NCI-H345 (cell line): ENCODE measurements at regions not wholly inside any gene's neighbourhood (a gene's known extent, or its start where the extent isn't known, plus 50 kb on each side); places are given as distances from the start of the nearest gene placed in this dataset.
A peak's percentile ranks its signal among the peaks of the same experiment; 100 is the strongest.

Experiments used
- DNase-seq: peaks from one replicate; lab custom pipeline; 2025; lab: John Stamatoyannopoulos, UW

DNA sequence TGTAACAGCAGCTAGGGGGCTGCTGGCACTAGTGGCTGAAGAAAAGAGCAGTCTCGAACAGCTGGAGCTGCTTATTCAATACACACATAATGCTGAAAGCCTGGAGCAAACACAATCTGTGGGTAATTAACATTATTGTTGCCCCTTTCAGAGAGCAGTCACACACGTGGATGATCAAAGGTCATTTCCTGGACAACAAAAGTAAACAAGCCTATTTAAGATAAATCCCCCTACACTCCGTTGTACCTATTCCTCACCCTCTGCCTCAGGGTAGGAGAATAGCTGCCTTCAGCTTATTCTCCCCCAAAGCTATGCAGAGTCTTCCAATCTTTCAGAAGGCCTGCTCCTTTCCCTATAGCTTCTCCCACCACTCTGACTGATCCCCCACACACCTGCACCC lies 803.9 kb downstream of the C4orf33 start:
- no peak for DNase-seq

DNA sequence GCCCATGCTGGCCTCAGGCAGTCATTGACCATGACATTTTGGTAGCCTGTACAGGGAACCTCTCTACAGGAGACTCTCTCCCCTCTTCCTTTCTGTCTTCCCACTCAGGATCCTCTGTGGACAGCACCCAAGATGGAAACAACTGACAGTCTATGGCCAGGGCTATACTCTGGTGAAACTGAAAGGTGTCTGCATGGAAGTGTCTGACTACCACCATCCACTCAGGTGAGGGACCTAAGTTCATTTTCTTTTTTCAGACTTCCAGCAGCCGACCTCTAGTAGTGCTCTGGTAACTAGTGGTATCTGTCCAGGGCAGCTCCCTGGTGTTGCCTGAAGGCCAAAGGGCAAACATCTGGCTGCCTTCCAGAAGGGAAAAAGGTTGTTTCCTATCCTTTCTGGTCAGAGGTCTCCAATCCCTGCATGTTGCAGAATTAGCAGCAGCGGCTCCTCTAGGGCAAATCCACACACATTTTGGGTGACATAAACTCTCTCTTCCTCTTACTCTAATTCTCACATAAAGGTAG lies 804.5 kb downstream of the C4orf33 start:
- no peak for DNase-seq

DNA sequence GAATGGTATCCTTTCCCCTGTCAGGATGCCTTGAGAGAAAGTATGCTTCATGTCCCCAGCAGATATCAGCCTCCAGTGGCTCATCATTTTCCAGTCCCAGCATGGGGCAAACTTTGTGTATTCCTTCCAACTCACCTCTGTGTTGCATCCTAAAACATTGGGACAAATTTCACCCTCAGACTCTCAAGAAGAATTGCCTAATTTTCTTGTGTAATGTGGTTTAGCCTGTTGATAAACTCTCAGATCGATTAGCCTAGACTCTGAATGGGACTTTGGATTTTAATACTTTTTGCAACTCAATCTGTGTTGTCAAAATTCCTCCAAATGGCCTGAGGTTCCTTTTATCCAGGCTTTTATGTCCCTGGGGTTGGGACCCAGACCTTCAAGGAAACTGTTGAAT lies 805.3 kb downstream of the C4orf33 start:
- no peak for DNase-seq

DNA sequence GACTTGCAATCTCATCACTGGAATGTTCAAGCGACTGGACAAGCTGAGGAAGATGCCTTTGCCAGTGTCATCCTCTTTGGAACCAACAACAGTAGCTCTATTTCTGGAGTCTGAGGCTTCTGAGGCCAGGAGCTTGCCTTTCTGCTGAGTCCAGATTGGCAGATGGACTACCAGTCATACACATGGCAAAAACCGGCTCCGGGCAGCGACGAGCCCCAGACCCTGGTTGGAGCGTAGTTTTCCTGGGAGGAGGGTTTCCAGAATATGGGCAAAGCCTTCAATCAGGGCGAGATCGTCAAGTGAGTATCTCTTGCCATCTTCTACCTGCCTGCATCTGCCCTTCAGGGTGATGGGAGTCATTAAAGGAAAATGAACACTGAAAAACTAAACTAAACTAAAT lies 807.9 kb downstream of the C4orf33 start:
- DNase-seq = no peak

DNA sequence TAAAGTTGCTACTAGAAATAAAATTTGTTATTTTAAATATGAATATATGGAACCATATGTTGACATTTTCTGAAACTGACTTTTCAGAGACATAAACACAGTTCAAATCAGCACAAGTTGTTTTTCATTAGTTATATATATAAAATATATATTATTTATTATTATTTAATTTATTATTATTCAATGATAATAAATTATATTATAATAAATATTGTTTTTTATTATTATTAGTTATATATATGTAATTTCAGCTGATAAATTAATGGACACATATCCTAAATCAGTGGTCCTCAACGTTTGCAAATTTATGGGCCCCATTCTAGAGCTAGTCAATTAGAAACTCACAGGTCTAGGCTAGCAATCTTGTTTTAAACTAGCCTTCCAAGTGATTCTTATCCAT lies 809.3 kb downstream of the C4orf33 start:
- no peak for DNase-seq

DNA sequence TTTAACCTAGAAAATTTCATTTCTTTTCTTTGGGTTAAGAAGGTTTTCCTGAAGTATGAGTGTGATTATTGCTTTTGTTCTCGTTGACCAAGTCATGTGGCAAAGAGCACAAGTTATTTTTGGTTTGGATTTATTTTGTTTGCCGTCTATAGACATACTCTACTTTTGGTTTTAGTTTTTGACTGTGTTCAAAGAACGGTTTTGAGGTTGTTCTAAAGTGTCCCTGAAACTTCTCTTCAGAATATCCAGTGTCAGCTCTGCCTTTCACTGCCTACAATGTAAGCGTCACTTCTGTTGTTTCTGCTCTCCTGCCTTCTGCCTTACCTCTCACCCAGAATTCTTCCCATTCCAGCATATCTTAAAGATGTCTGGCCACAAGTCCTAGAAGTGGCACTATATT lies 812.2 kb downstream of the C4orf33 start:
- no peak for DNase-seq

DNA sequence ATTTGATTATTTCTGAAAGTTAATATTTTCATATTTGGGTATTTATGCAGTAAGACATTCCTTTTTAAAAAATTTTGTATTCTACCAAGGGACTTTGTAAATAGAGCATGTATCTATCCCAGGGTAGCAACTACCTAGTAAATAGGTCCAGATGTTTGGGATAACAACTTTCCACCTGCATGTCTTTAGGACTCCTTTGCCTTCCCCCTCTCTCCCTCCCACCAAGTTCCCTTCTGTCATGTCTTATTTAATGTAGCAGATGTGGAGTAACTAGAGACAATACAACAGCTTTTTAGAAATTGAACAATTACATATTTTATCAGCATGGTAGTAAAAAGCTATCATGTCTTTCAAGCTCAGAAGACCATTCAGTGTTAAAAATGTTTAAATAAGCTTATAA lies 821.0 kb downstream of the C4orf33 start:
- no peak for DNase-seq

DNA sequence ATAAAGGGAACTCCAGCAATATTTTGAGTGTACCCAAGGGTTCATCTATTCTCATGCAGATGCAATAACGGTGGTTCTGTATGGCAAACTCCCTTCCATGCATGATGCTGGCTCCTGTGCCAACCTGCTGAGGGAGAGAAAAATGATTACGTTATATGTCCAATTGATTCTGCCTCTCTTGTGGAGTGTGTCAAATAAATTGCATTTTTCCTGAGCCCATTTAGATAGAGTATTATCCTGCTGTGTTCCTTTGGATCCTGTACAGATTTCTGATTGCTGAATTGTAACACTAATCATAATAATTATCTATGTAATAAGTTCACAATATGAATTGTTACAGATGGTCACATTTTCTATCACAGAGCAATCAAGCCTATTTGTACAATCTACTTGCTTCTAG lies 821.7 kb downstream of the C4orf33 start:
- no peak for DNase-seq

DNA sequence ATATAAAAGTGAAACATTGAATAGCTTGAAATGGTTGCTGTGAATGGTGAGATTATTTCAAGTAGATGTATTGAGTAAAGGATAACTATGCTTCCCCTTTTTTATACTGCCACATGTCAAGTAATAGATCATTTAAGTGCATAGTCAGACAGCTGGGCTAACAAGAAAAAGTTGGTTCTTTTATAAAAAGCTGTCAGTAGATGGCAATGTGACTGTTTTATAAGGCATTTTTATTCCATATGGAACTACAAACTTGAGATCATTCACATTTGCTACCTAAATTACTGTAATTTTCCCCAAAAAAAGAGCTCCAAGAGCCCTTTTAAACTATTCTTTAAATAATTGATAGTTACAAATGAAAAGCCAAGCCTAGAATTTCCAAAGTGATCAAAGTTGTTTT lies 831.0 kb downstream of the C4orf33 start:
- peak; percentile 2 for DNase-seq

DNA sequence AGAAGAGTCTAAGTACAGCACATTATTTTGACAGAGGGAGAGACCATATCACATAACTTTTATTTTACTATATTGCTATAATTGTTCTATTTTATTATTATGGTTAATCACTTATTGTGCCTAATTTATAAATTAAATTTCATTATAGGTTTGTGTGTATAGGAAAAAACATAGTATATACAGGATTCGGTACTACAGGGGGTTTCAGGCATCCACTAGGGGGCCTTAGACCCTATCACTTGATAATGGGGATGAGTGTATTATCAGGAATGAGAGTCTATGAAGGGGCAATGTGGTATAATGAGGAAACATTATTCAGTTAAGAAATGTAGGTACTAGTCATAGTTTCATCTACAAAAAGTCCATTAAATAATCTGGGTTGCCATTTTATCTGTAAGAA lies 833.1 kb downstream of the C4orf33 start:
- DNase-seq = no peak

DNA sequence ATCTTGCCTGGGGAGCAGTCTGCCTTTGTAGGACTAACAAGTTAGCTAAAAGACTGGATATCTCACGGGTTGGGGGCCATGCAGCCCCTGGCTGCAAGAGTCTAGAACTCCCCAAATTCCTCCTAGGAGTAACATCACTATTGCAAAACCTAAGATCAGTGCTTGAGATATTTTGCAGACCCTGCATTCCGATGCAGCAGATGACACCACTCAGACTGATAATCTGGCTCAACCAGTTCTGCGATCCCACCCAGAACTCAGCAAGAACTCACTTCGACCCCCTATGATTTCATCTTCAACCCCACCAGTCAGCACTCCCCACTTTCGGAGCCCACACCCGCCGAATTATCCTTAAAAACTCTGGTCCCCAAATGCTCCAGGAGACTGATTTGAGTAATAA lies 834.0 kb downstream of the C4orf33 start:
- no peak for DNase-seq

DNA sequence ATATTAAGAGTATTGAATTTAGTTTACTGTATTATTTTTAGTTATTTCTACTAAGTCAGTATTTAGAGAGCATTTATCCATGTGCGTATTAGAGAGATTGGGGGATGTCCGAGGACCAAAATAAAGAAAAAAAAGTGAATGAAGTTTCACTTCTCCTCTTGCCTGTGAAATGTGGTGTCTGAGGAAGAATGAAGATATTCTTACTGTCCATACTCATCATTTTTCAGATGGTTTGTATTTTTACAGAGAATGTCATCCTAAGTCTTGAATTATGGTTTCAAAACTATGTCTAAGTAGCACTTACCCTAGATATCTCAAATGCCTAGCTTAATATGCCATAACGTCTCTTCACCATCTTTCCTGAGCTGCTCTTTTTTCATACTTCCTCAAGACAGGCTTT lies 854.3 kb downstream of the C4orf33 start:
- no peak for DNase-seq

DNA sequence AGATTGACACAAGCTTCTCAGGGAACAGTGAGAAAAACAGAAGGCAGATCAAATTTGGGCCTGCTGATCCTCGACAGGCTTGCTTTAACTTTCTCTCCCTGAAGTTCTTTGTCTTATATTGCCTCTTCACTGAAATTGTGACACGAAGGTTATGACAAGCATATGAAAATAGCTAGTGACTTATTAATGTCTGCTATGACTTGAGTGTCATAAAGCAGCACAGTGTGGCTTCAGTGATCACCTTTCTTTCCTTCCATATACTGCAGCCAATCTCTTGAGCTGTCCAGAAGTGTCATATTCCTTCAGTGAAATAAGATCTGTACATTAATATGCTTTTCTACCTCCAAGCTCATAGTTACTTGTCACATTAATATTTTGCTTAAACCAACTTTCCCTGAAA lies 870.2 kb downstream of the C4orf33 start:
- DNase-seq = no peak

DNA sequence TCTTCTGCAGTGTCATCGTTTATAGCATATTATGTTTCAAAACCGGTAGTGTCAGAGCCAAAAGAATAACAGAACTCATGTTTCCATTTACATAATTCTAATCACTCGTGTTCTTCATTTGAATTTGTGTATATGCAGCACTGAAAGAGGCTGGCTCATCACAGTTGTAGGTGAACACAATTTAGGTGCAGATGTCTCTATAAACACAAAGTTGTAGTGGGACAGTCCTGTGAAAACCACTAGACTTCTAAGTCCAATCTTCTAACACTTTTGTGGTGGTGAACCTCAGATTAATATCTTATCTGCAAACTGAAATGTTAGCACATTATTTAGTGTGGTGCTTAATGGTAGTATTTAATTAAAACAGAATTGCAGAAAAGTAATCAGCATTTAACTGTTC lies 872.4 kb downstream of the C4orf33 start:
- no peak for DNase-seq

DNA sequence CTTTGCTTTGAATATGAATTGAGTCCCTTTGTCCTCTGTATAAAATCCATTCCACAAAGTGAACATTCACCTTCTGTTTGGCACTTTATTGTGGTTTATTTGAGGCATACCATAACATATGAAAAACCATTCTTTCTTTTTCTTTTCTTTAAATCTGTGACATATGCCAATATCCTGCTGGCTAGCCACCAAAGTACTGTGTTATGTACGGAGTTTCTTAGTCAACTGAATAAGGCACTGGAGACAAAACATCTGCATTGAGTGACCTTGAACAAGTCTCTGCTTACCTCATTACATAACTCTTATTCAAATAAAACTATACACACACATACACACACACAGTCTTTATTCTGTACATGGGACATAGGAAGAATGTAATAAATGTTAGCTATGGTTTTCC lies 872.8 kb downstream of the C4orf33 start:
- DNase-seq = no peak

DNA sequence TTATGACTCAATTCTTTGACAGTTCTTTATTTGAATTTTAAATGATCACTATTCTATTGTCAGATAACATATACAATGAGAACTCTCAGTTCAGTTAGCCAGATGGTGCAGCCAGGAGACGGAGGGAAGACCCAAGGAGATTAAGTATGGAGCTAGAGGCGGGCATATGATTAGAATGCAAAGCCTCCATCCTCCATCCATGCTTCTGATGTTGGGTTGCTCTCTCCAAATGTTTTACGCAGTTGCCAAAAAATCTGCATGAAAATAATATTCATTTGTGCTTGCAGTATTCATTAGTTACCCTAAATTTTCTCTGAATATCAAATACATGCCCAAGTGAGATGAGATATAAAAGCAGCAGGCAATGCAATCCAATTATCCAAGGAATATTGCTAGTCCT lies 874.8 kb downstream of the C4orf33 start:
- no peak for DNase-seq

DNA sequence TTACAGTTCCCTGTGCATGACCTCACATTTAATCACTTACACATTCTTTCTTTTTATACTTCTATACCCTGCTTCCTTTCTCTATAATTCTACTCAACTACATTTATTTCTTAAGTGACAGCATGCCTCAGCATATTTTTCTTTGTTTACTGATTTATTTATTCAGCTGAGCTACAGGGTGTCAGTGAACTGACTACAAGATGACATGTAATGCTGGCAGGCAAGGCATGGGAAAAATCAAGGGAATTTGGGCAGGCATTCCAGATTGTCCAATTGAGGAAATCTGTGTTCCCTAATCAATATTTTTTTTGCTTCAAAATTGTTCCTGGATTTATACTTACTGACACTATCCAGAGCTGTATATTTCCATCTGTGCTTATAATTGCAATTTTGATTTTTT lies 875.5 kb downstream of the C4orf33 start:
- DNase-seq = no peak

DNA sequence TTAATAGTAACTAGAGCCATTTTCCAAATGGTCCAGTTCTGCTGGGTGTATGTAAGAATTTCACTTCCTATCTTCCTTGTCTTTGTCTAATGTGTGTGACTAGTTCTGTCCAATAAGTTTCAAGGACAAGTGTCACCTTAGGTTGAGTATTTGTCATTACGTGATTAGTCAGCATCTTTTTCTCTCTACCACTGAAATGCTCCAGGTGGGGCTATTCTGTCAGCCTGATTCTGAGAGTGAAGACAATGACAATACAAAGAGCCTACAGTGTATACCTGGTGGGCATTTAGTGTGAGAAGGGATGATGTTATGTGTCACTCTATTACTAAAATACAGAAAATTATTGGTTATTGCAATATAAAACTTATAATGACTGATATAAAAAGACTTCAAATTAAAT lies 876.3 kb downstream of the C4orf33 start:
- peak; percentile 1 for DNase-seq

DNA sequence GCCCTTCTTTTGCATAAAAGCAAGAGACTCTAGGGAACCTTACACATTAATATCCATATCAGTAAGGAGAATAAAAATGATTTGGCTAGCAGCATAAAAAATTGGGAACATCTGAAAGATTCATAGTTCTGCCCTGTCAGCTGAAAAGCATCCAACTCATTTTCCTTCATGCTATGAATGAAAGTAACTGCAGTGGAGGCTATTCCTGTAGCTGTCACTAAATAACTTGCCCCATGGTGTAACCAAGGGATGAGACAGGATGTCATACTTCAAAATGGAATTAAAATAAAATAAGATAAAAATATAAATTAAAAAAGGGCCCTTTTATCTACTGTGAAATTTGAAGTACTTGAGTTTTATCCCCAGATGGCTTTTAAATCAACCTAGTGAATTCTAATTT lies 878.8 kb downstream of the C4orf33 start:
- no peak for DNase-seq

DNA sequence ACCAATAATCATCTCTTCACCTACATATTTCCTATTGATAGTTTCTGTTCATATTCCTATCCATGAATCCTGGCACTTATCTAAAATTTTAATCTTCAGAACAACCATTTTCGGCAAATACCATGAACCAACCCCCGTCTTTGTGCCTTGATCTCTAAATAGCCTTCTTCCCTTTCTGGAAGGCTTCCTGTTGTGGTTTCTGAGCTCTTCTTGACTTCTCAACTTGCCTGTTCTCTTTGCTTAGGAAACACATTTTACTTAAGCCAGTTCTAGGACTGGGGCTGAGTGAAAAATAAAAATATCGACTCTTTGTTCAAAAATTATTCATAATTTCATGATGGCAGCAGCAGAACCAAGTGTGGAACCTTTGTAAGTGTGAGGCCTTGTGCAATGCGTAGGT lies 882.4 kb downstream of the C4orf33 start:
- no peak for DNase-seq

DNA sequence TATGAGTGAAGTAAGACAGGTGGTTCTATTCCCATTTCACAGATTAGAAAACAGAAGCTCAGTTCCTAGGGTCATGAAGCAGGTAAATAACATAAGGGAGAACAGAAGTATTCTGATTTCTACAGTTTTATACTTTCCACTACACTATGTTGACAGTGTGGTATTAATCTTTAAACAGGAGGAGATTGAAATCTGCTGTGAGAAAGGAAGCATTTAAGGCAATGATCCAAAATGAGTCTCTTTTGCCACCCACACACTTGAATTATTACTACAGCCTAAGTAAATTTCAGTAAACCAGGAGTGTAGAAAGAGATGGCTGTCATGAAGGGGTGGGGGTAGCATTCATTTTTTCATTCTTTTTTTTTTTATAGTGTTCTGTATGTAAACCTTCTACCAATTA lies 893.0 kb downstream of the C4orf33 start:
- DNase-seq = no peak

DNA sequence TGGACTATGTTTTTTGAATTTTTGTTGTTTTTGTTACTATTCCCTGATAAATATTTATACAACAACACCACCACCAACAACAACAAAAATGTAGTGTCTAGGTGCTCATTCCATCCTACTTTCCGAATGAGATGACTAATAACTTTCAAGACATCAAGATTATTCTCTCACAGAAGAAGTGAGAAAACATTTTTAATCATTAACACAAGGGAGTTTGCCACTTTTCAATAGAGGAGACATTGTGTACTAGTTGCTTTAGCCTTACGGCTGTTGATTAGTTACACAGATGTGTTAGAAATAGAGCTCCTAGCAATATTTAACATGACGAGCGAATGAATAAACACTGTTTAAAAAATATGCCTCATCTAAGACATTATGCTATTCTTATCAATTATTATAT lies 898.8 kb downstream of the C4orf33 start:
- DNase-seq = no peak

DNA sequence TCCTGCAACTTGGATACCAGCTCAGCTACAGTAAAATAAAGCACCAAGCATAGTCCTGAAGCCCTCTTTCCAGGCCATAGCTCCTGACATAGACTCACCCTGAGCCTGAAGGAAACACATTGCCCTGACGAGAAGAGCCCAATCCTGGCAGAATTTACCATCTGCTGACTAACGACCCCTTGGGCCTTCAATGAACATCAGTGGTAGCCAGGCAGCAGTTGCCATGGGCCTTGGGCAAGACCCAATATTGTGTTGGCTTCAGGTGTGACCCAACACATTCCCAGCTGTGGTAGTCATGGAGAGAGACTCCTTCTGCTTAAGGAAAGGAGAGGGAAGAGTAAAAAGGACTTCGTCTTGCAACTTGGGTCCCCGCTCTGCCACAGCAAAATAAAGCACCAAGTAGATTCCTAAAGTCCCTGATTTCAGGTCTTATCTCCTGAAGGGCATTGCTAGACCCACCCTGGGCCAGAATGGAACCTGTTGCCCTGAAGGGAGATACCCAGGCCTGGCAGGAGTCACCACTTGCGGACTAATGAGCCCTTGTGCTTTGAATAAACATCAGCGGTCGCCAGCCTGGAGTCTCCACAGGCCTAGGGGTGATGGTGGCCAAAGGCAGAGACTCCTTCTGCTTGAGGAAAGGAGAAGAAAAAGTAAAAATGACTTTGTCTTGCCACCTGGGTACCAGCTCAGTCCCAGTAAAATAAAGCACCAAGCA lies 902.6 kb downstream of the C4orf33 start:
- DNase-seq = no peak

DNA sequence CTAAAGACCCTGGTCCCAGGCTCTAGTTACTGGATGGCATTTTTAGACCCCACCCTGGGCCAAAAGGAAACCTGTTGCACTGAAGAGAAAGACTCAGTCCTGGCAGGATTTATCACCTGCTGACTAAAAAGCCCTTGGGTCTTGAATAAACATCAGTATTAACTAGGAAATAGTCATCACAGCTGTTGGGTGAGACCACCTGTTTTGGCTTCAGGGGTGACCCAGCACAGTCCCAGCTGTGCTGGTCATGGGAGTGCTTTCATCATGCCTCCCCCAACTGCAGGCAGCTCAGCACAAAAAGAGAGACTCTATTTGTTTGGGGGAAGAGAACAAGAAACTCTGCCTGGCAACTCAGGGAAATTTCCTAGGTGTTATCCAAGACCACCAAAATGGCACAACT lies 903.2 kb downstream of the C4orf33 start:
- DNase-seq = no peak
